CD4-positive, alpha-beta memory T cell (primary cell): ENCODE measurements at regions not wholly inside any gene's neighbourhood (a gene's known extent, or its start where the extent isn't known, plus 50 kb on each side); places are given as distances from the start of the nearest gene placed in this dataset.
A peak's percentile ranks its signal among the peaks of the same experiment; 100 is the strongest.

Source experiments
- CTCF ChIA-PET: fragments of 350-600 bp; sonication (Branson Sonifier 250); formaldehyde crosslinking; loops from one replicate; lab custom pipeline; 2021; ENCODE audit warnings: inconsistent platforms; ENCODE audit not compliant: partially characterized antibody; lab: Charles Lee
- POLR2A ChIA-PET: fragments of 350-600 bp; sonication (Branson Sonifier 250); formaldehyde crosslinking; loops from one replicate; lab custom pipeline; 2021; ENCODE audit not compliant: partially characterized antibody; lab: Charles Lee
- DNase-seq, 5 donors: peaks; one replicate each; pipeline versions ENCODE4 v3.0.0 to v3.0.0-alpha.2; 2020 to 2022; ENCODE audit warnings: mixed read lengths in 1 of 5
- H3K27ac ChIP-seq: one replicate; pipeline ENCODE4 v1.7.0; 2013; ENCODE audit warnings: low read depth, low read length
- H3K27me3 ChIP-seq: 2 replicates; pipeline ENCODE4 v1.7.0; 2013; ENCODE audit warnings: mild to moderate bottlenecking, low read length, moderate library complexity; ENCODE audit not compliant: insufficient read depth
- H3K36me3 ChIP-seq: 2 replicates; pipeline ENCODE4 v1.7.0; 2013; ENCODE audit warnings: mild to moderate bottlenecking, low read length, moderate library complexity; ENCODE audit not compliant: insufficient read depth
- H3K4me1 ChIP-seq: 2 replicates; pipeline ENCODE4 v1.7.0; 2013; ENCODE audit warnings: mild to moderate bottlenecking, low read length, moderate library complexity; ENCODE audit not compliant: insufficient read depth
- H3K4me3 ChIP-seq, 2 donors: one replicate each; pipeline ENCODE4 v1.7.0; 2013; ENCODE audit warnings: low read length in 2 of 2, mild to moderate bottlenecking in 1 of 2
- H3K9me3 ChIP-seq, 2 donors: one replicate each; pipeline ENCODE4 v1.7.0; 2013; ENCODE audit warnings: low read length in 2 of 2, control low read depth in 1 of 2; ENCODE audit not compliant: control insufficient read depth in 1 of 2
- H3K27ac Mint-ChIP-seq, 7 donors: one replicate each; pipeline ENCODE4 v1.8.0; 2020 to 2021; ENCODE audit warnings: mixed read lengths in 7 of 7, mild to moderate bottlenecking in 6 of 7, inconsistent platforms in 3 of 7, moderate library complexity in 3 of 7
- H3K27me3 Mint-ChIP-seq, 2 donors: one replicate each; pipeline ENCODE4 v1.8.0; 2020 to 2021; ENCODE audit warnings: mixed read lengths in 2 of 2
- H3K36me3 Mint-ChIP-seq, 2 donors: one replicate each; pipeline ENCODE4 v1.8.0; 2020 to 2021; ENCODE audit warnings: mixed read lengths in 2 of 2, inconsistent platforms in 1 of 2, mild to moderate bottlenecking in 1 of 2
- H3K4me1 Mint-ChIP-seq, 4 donors: one replicate each; pipeline ENCODE4 v1.8.0; 2020 to 2021; ENCODE audit warnings: mixed read lengths in 4 of 4, mild to moderate bottlenecking in 1 of 4
- H3K4me3 Mint-ChIP-seq, 8 donors: one replicate each; pipeline ENCODE4 v1.8.0; 2020 to 2021; ENCODE audit warnings: mixed read lengths in 8 of 8, mild to moderate bottlenecking in 7 of 8, moderate library complexity in 6 of 8, inconsistent platforms in 3 of 8
- H3K9me3 Mint-ChIP-seq, 8 donors: one replicate each; pipeline ENCODE4 v1.8.0; 2020 to 2021; ENCODE audit warnings: mixed read lengths in 8 of 8, mild to moderate bottlenecking in 5 of 8, inconsistent platforms in 3 of 8, moderate library complexity in 1 of 8
- intact Hi-C: fragments of 100-400 bp; cut with micrococcal nuclease; formaldehyde crosslinking; loops from one replicate; pipeline ENCODE4 v1.15.1; 2023

DNA sequence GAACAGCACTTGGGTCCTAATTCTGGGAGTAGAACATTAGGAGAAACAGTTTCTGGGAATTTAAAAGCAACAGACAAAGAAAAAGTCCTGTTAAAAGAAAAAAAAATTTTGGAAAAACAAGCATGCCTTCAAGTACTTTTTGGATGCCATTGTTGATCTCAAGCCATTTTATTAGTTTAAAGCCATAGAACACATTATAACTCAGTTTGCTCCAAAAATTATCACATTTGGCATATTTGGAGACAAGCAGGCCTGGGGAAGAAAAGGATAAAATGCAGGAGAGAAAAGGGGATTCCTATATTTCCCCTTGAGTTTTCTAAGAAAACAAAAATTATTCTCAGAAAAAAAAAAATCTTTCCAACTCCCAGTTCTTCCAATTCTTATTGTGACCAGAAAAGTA lies 146.8 kb downstream of the TENT5C start:
- Histone ChIP-seq H3K4me1 (peaks cover 4% of the 10 kb centered on the region), H3K27me3 (peaks cover 5% of the 10 kb centered on the region), H3K9me3 (no peaks in the 10 kb centered on the region), H3K4me3 (no peak overlapping the region), H3K36me3 (no peaks in the 10 kb centered on the region), H3K27ac (no peak overlapping the region)
- intact Hi-C loops, result loop anchor here (5.0 kb wide), 1 partner anchor 145 kb away; no protein-coding TSS in a partner anchor
- Mint-ChIP-seq H3K36me3 (no peaks in the 10 kb centered on the region), H3K27me3 (peaks cover 26 to 31% of the 10 kb centered on the region in 2 donors), H3K4me3 (no peak overlapping the region), H3K4me1 (no peaks in the 10 kb centered on the region), H3K27ac (no peak overlapping the region), H3K9me3 (peaks cover 0 to 9% (median 3%) of the 10 kb centered on the region in 8 donors)
- ChIA-PET CTCF (interaction anchor here (1.1 to 11.6 kb wide), 12 partner anchors 10 to 265 kb away, joined by 3 to 350 read pairs (median 38); partner anchors contain the start of gene TENT5C), POLR2A (interaction anchor here (1.2 kb wide), 1 partner anchor 146 kb away, joined by 3 read pairs; no protein-coding TSS in a partner anchor)
- no peak for DNase-seq

DNA sequence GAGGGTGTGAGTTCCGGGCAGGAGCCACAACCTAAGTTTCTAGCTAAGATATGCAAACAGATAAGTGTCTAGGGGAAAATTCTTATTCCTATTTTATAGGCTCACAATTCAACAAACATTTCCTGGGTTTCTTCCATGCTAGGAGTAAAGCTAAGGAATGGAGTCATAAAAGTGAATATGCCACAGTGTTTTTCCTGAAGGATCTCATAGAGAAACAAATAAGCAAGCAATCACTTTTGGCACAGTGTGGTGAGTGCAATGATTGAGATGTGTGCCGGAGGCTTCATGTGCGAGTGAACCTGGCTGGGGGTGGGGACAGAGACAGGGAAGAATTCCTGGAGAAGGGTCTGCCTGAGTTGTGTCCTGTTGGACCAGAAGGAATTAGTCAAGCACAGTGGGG lies 147.4 kb downstream of the TENT5C start:
- Histone ChIP-seq H3K36me3 (no peaks in the 10 kb centered on the region), H3K4me3 (no peak overlapping the region), H3K27me3 (peaks cover 5% of the 10 kb centered on the region), H3K9me3 (no peaks in the 10 kb centered on the region), H3K4me1 (peaks cover 4% of the 10 kb centered on the region), H3K27ac (no peak overlapping the region)
- Mint-ChIP-seq H3K9me3 (peaks cover 0 to 6% (median 3%) of the 10 kb centered on the region in 8 donors), H3K27me3 (peaks cover 26 to 31% of the 10 kb centered on the region in 2 donors), H3K27ac (no peak overlapping the region), H3K36me3 (no peaks in the 10 kb centered on the region), H3K4me3 (no peak overlapping the region), H3K4me1 (peaks cover under 1 to 1% (median under 1%) of the 10 kb centered on the region in 4 donors)
- no peak for DNase-seq
- intact Hi-C loops, result loop anchor here (5.0 kb wide), 1 partner anchor 144 kb away; no protein-coding TSS in a partner anchor
- ChIA-PET POLR2A (interaction anchor here (1.2 to 1.9 kb wide), 3 partner anchors 145 to 219 kb away, joined by 3 to 7 read pairs (median 4); no protein-coding TSS in a partner anchor), CTCF (interaction anchor here (0.6 to 11.6 kb wide), 32 partner anchors 8 to 686 kb away, joined by 3 to 350 read pairs (median 6); partner anchors contain the start of gene TENT5C)

DNA sequence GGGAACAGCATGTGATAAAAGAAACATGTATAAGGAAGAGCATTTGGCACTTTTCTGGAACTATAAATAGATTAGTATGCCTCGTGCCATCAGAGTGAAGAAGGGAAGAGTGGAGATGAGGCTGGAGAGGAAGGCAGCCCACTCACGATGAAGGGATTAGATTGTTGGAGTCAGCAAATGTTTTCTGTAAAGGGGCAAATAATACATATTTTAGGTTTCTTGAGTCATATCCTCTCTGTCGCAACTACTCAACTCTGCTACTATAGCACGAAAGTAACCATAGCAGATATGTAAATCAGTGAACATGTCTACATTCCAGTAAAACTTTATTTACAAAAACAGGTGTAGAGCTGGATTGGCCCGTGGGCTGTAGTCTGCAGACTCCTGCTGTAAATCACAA lies 147.8 kb downstream of the TENT5C start:
- Histone ChIP-seq H3K4me1 (peaks cover 7% of the 10 kb centered on the region), H3K36me3 (no peaks in the 10 kb centered on the region), H3K4me3 (no peak overlapping the region), H3K27me3 (peaks cover 5% of the 10 kb centered on the region), H3K27ac (no peak overlapping the region), H3K9me3 (no peaks in the 10 kb centered on the region)
- CTCF ChIA-PET, result interaction anchor here (0.6 to 11.6 kb wide), 53 partner anchors 8 to 686 kb away, joined by 3 to 350 read pairs (median 4); partner anchors contain the start of genes MAN1A2 and TENT5C
- Mint-ChIP-seq H3K27me3 (peaks cover 23 to 29% of the 10 kb centered on the region in 2 donors), H3K9me3 (peaks cover 0 to 2% (median 0%) of the 10 kb centered on the region in 8 donors), H3K27ac (no peak overlapping the region), H3K4me1 (peaks cover 4 to 5% (median 5%) of the 10 kb centered on the region in 4 donors), H3K36me3 (no peaks in the 10 kb centered on the region), H3K4me3 (no peak overlapping the region)
- POLR2A ChIA-PET, result interaction anchor here (0.9 to 1.9 kb wide), 4 partner anchors 79 to 219 kb away, joined by 3 to 7 read pairs (median 4); no protein-coding TSS in a partner anchor
- DNase-seq, result no peak
- intact Hi-C loops, result loop anchor here (1.0 to 5.0 kb wide), 5 partner anchors 79 to 241 kb away; partner anchors contain the start of gene TENT5C

DNA sequence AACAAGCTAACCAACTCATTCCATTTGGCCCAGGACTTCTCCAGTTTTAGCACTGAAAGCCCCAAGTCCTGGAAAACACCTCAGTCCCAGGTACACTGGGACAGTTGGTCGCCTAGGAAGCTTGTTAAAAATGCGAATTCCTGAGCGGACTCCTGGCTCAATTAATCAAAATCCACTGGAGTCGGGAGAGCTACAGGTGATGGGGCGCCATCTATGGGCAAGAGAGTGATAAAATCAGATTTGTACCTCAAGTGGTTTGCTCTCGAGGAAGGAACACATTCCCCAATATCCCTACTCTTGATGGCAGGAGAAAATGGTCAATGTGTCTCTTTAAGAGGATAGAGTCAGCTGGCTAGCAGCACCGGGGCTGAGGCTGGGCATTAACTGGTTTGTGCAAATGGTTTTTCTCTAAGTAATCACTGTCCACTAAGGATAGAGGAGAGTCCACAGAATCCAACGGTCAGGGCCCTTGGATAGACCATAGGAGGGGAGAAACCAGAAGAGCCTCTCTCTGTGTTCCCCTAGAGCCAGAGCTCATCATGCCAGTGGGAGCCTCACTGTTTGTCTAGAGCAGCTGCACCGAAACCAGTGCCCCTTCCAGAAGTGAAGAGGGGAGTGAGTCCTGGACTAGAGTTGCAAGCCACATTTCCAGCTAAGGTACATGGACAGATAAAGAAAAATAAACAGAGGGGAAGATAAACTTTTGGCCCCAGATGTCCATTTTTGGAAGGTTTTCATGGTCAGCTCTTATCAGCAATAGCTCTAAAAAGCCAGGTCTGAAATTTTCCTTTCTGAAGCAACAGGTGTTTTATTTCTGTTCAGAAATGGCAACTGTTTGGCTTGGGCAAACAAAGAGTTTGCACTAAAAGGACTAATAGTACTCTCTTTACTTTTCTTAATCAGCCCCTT lies 148.5 kb downstream of the TENT5C start:
- Mint-ChIP-seq H3K27me3 (peaks cover 23 to 28% of the 10 kb centered on the region in 2 donors), H3K4me1 (peaks cover 4 to 10% (median 7%) of the 10 kb centered on the region in 4 donors), H3K9me3 (peaks cover 0 to under 1% (median 0%) of the 10 kb centered on the region in 8 donors), H3K27ac (no peak overlapping the region), H3K4me3 (no peak overlapping the region), H3K36me3 (no peaks in the 10 kb centered on the region)
- DNase-seq, result peak; percentile 41 to 55 (median 49)
- no peaks in the 10 kb centered on the region for H3K9me3 ChIP-seq
- H3K27me3 ChIP-seq, result peaks cover 5% of the 10 kb centered on the region
- ChIA-PET POLR2A (interaction anchor here (0.9 to 1.9 kb wide), 4 partner anchors 80 to 220 kb away, joined by 3 to 7 read pairs (median 4); no protein-coding TSS in a partner anchor), CTCF (interaction anchor here (0.6 to 11.6 kb wide), 66 partner anchors 9 to 1755 kb away, joined by 3 to 350 read pairs (median 3); partner anchors contain the start of genes MAN1A2 and TENT5C)
- H3K4me1 ChIP-seq, result peaks cover 8% of the 10 kb centered on the region
- no peak overlapping the region for H3K4me3 ChIP-seq
- intact Hi-C loops, result loop anchor here (1.0 to 5.0 kb wide), 5 partner anchors 80 to 242 kb away; partner anchors contain the start of gene TENT5C
- H3K27ac ChIP-seq, result no peak overlapping the region
- no peaks in the 10 kb centered on the region for H3K36me3 ChIP-seq

DNA sequence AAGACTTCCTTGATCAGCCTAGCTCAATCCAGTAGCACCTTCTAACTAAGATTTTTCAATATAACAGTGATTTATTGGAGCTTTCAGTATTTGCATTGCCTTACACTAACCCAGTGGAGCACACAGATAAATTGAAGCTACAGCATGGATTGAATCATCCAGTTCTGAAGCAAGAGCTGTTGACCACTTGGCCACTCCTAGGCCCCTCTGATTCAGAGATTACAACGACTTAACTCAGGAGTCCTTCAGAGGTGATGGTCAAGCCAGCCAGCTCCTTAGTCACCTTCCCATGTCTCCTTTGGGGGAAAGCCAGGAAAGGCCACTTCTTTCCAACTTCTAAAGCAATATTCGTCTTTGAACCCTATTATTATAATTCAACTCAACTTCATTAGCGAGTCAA lies 151.8 kb downstream of the TENT5C start:
- no peaks in the 10 kb centered on the region for H3K36me3 ChIP-seq
- no peak for DNase-seq
- H3K9me3 Mint-ChIP-seq, result no peaks in the 10 kb centered on the region
- peaks cover 11 to 15% of the 10 kb centered on the region in 2 donors for H3K27me3 Mint-ChIP-seq
- ChIA-PET CTCF (interaction anchor here (0.7 to 11.6 kb wide), 36 partner anchors 11 to 690 kb away, joined by 3 to 350 read pairs (median 6); no protein-coding TSS in a partner anchor), POLR2A (interaction anchor here (1.0 kb wide), 1 partner anchor 151 kb away, joined by 5 read pairs; the partner anchor contains the start of gene TENT5C)
- H3K9me3 ChIP-seq, result no peaks in the 10 kb centered on the region
- peaks cover 8% of the 10 kb centered on the region for H3K4me1 ChIP-seq
- peaks cover 4 to 10% (median 7%) of the 10 kb centered on the region in 4 donors for H3K4me1 Mint-ChIP-seq
- peaks cover 5% of the 10 kb centered on the region for H3K27me3 ChIP-seq
- intact Hi-C loops, result loop anchor here (1.0 to 5.0 kb wide), 6 partner anchors 222 to 689 kb away; partner anchors contain the start of gene MAN1A2
- no peak overlapping the region for H3K27ac ChIP-seq
- no peak overlapping the region for H3K4me3 ChIP-seq
- H3K36me3 Mint-ChIP-seq, result no peaks in the 10 kb centered on the region
- H3K27ac Mint-ChIP-seq, result peak overlapping the region in 1 of 7 donors; percentile 26
- H3K4me3 Mint-ChIP-seq, result no peak overlapping the region

DNA sequence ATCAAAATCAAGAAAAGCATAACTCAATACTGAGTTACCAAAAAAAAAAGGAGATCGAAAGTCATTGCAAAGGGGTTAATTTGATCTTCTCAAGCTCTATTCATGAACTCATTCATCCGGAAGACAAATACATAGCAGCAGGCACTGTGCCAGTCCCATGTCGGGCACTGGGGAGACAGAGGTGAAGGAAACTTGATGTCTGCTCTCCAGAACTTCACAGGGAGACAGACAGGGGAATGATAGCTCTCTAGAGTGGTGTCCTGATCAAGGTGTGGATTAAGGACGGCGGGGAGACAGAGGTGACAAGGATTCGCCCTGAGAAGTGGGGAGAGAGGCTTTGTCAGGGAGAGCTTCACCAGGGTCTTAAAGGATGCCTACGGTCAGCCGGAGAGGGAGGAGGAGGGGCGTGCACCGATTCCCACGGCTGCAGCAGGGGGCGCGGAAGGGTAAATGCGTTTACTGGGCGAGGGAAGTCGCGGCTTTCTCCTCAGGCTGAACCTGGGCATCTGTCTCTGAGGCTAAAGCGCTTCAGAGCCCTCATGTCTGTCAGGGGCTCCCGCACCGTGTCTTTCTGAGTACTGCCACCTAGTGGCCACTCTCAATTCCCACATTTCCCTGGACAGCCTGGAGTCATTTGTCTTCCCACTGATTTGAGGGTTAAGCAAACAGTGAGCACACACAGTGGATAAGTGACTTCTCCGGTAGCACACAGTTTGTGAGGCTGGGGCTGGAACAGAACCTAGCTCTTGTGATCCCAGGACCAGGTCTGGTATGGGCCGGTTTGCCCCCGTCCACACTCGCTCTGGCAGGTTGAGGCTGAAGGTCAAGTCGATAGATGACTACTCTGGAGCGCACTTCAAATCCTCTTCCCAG lies 152.8 kb downstream of the TENT5C start:
- DNase-seq, result peak; percentile 57 to 65 (median 63)
- H3K4me1 ChIP-seq, result peaks cover 8% of the 10 kb centered on the region
- H3K36me3 Mint-ChIP-seq, result no peaks in the 10 kb centered on the region
- peak overlapping the region; percentile 74 to 94 (median 87) for H3K4me3 Mint-ChIP-seq
- peaks cover 5% of the 10 kb centered on the region for H3K27me3 ChIP-seq
- ChIA-PET POLR2A (interaction anchor here (1.0 kb wide), 1 partner anchor 152 kb away, joined by 5 read pairs; the partner anchor contains the start of gene TENT5C), CTCF (interaction anchor here (0.7 to 11.6 kb wide), 49 partner anchors 8 to 691 kb away, joined by 3 to 350 read pairs (median 5); no protein-coding TSS in a partner anchor)
- H3K4me1 Mint-ChIP-seq, result peaks cover 4 to 10% (median 7%) of the 10 kb centered on the region in 4 donors
- peak overlapping the region; percentile 3 to 42 for H3K4me3 ChIP-seq
- peak overlapping the region in 5 of 7 donors; percentile 5 to 85 (median 45) for H3K27ac Mint-ChIP-seq
- H3K9me3 Mint-ChIP-seq, result no peaks in the 10 kb centered on the region
- intact Hi-C loops, result loop anchor here (1.0 to 5.0 kb wide), 6 partner anchors 223 to 690 kb away; partner anchors contain the start of gene MAN1A2
- H3K36me3 ChIP-seq, result no peaks in the 10 kb centered on the region
- H3K27ac ChIP-seq, result no peak overlapping the region
- peaks cover 8 to 10% of the 10 kb centered on the region in 2 donors for H3K27me3 Mint-ChIP-seq
- no peaks in the 10 kb centered on the region for H3K9me3 ChIP-seq
